WTC11 (cell line): ENCODE measurements at regions not wholly inside any gene's neighbourhood (a gene's known extent, or its start where the extent isn't known, plus 50 kb on each side); places are given as distances from the start of the nearest gene placed in this dataset.
A peak's percentile ranks its signal among the peaks of the same experiment; 100 is the strongest.

Source experiments
- ATAC-seq: fragments of 200-7000 bp; cut with Tn5 transposase; 2 replicates; pipeline ENCODE4 v1.10.0; 2021; ENCODE audit warnings: mild to moderate bottlenecking, moderate library complexity
- CTCF ChIA-PET: fragments of 300-600 bp; sonication (Branson Sonifier 250); formaldehyde crosslinking; loops from one replicate; lab custom pipeline; 2021; ENCODE audit warnings: antibody characterized with exemption; lab: Charles Lee
- POLR2A ChIA-PET: fragments of 350-600 bp; sonication (Branson Sonifier 250); formaldehyde crosslinking; loops from one replicate; lab custom pipeline; 2021; ENCODE audit warnings: antibody characterized with exemption; lab: Charles Lee
- DNase-seq: peaks from one replicate; pipeline ENCODE4 v3.0.0; 2021; ENCODE audit warnings: low spot score
- H3K27ac Mint-ChIP-seq: 2 replicates; pipeline ENCODE4 v1.8.0; 2021; ENCODE audit warnings: mixed read lengths
- H3K27me3 Mint-ChIP-seq: 2 replicates; pipeline ENCODE4 v1.8.0; 2021; ENCODE audit warnings: low read depth, mild to moderate bottlenecking, moderate library complexity, mixed read lengths
- H3K36me3 Mint-ChIP-seq: 2 replicates; pipeline ENCODE4 v1.8.0; 2021; ENCODE audit warnings: mixed read lengths
- H3K4me1 Mint-ChIP-seq: 2 replicates; pipeline ENCODE4 v1.8.0; 2022; ENCODE audit warnings: mixed read lengths
- H3K4me3 Mint-ChIP-seq: 2 replicates; pipeline ENCODE4 v1.8.0; 2021; ENCODE audit warnings: mild to moderate bottlenecking, moderate library complexity, mixed read lengths
- H3K9me3 Mint-ChIP-seq: 2 replicates; pipeline ENCODE4 v1.8.0; 2021; ENCODE audit warnings: mixed read lengths
- AFF4 ChIP-seq: sonication (generic); formaldehyde crosslinking; IDR thresholded peaks from 2 replicates; pipeline ENCODE4 v1.8.1; 2023; ENCODE audit warnings: mild to moderate bottlenecking, missing genetic modification reagents, borderline replicate concordance
- CREM ChIP-seq: sonication (generic); formaldehyde crosslinking; IDR thresholded peaks from 2 replicates; pipeline ENCODE4 v1.8.1; 2022; ENCODE audit warnings: mild to moderate bottlenecking, missing genetic modification reagents, moderate library complexity
- FOXK1 ChIP-seq: sonication (generic); formaldehyde crosslinking; IDR thresholded peaks from 2 replicates; pipeline ENCODE4 v1.8.0; 2022; ENCODE audit warnings: mild to moderate bottlenecking, moderate library complexity, missing genetic modification reagents
- HMGA2 ChIP-seq: fragments of 250-450 bp; sonication (Bioruptor Pico); IDR thresholded peaks from 2 replicates; pipeline ENCODE4 v1.4.0; 2021; ENCODE audit warnings: mild to moderate bottlenecking, moderate library complexity
- HMGXB4 ChIP-seq: sonication (generic); formaldehyde crosslinking; IDR thresholded peaks from 2 replicates; pipeline ENCODE4 v1.8.1; 2023; ENCODE audit warnings: mild to moderate bottlenecking, moderate library complexity, missing genetic modification reagents
- MLX ChIP-seq: sonication (generic); formaldehyde crosslinking; IDR thresholded peaks from 2 replicates; pipeline ENCODE4 v1.8.1; 2023; ENCODE audit warnings: mild to moderate bottlenecking, missing genetic modification reagents, moderate library complexity
- NFE2L1 ChIP-seq: sonication (generic); formaldehyde crosslinking; IDR thresholded peaks from 2 replicates; pipeline ENCODE4 v1.8.1; 2023; ENCODE audit warnings: missing genetic modification reagents
- NR1H2 ChIP-seq: sonication (generic); formaldehyde crosslinking; IDR thresholded peaks from 2 replicates; pipeline ENCODE4 v1.9.0; 2021; ENCODE audit warnings: mild to moderate bottlenecking, moderate library complexity, missing genetic modification reagents
- RELA ChIP-seq: sonication (generic); formaldehyde crosslinking; IDR thresholded peaks from 2 replicates; pipeline ENCODE4 v1.8.1; 2022; ENCODE audit warnings: missing genetic modification reagents, mild to moderate bottlenecking, borderline replicate concordance
- RORB ChIP-seq: fragments of 250-450 bp; sonication (Bioruptor Pico); IDR thresholded peaks from 2 replicates; pipeline ENCODE4 v1.9.0; 2021; ENCODE audit warnings: mild to moderate bottlenecking
- SMAD3 ChIP-seq: sonication (generic); formaldehyde crosslinking; IDR thresholded peaks from 2 replicates; pipeline ENCODE4 v1.8.0; 2022; ENCODE audit warnings: missing genetic modification reagents, mild to moderate bottlenecking, borderline replicate concordance
- TP53 ChIP-seq: sonication (generic); formaldehyde crosslinking; IDR thresholded peaks from 2 replicates; pipeline ENCODE4 v1.8.1; 2023; ENCODE audit warnings: mild to moderate bottlenecking, missing genetic modification reagents
- USF2 ChIP-seq: sonication (generic); formaldehyde crosslinking; IDR thresholded peaks from 2 replicates; pipeline ENCODE4 v1.8.1; 2023; ENCODE audit warnings: mild to moderate bottlenecking, missing genetic modification reagents, moderate library complexity
- ZBTB21 ChIP-seq: sonication (generic); formaldehyde crosslinking; IDR thresholded peaks from 2 replicates; pipeline ENCODE4 v1.8.1; 2023; ENCODE audit warnings: mild to moderate bottlenecking, missing genetic modification reagents, borderline replicate concordance
- ZNF512 ChIP-seq: sonication (generic); formaldehyde crosslinking; IDR thresholded peaks from 2 replicates; pipeline ENCODE4 v1.8.1; 2022; ENCODE audit warnings: missing genetic modification reagents, borderline replicate concordance

- TF ChIP-seq ZBTB21 = no peak
- TF ChIP-seq MLX (CRISPR knock-in tag) = no peak
- no peak for TF ChIP-seq TP53
- TF ChIP-seq RORB (CRISPR knock-in tag) = no peak
- no peak for TF ChIP-seq NR1H2 (CRISPR knock-in tag)
- TF ChIP-seq HMGXB4 (CRISPR knock-in tag) = no peak
These were observed 250.0 kb upstream of the CDH4 start (continued) for GRCh38 chr20:61002090-61002489.

- DNase-seq (peak; percentile 26), ATAC-seq (peak; percentile 71)
- ChIA-PET CTCF (no interaction called here), POLR2A (no interaction called here)
- Mint-ChIP-seq H3K4me3 (no peak overlapping the region), H3K36me3 (peaks cover 19% of the 10 kb centered on the region), H3K27ac (no peak overlapping the region), H3K27me3 (peaks cover 80% of the 10 kb centered on the region), H3K9me3 (peaks cover 41% of the 10 kb centered on the region), H3K4me1 (peaks cover 11% of the 10 kb centered on the region)
- no peak for TF ChIP-seq ZNF512 (CRISPR knock-in tag)
- TF ChIP-seq CREM (CRISPR knock-in tag) = no peak
- TF ChIP-seq FOXK1 (CRISPR knock-in tag) = no peak
- no peak for TF ChIP-seq NFE2L1 (CRISPR knock-in tag)
- no peak for TF ChIP-seq HMGA2 (CRISPR knock-in tag)
- no peak for TF ChIP-seq SMAD3 (CRISPR knock-in tag)
These were observed 237.6 kb upstream of the CDH4 start for GRCh38 chr20:61014491-61014890.

- POLR2A ChIA-PET = no interaction called here
- Mint-ChIP-seq H3K27me3 (peaks cover 81% of the 10 kb centered on the region), H3K4me3 (no peak overlapping the region), H3K4me1 (peaks cover 11% of the 10 kb centered on the region), H3K36me3 (peaks cover 21% of the 10 kb centered on the region), H3K27ac (no peak overlapping the region), H3K9me3 (peaks cover 42% of the 10 kb centered on the region)
- ATAC-seq = no peak
- TF ChIP-seq RELA (CRISPR knock-in tag) (no peak), AFF4 (CRISPR knock-in tag) (no peak), USF2 (no peak)
- DNase-seq = no peak
- CTCF ChIA-PET = interaction anchor here (0.5 kb wide), 1 partner anchor 158 kb away, joined by 3 read pairs; no protein-coding TSS in a partner anchor
These were observed 236.5 kb upstream of the CDH4 start for GRCh38 chr20:61015602-61016001.
